IPS DF 6.9 (cell line): ENCODE measurements at regions not wholly inside any gene's neighbourhood (a gene's known extent, or its start where the extent isn't known, plus 50 kb on each side); places are given as distances from the start of the nearest gene placed in this dataset.

ENCODE experiments used
- DNase-seq: peaks from one replicate; pipeline ENCODE4 v3.0.0-alpha.2; 2013; ENCODE audit warnings: low read depth, low spot score
- H3K27ac ChIP-seq: one replicate; pipeline ENCODE4 v1.5.1; 2013; ENCODE audit warnings: low read length, control low read depth
- H3K27me3 ChIP-seq: 2 replicates; pipeline ENCODE4 v1.6.1; 2013; ENCODE audit warnings: mild to moderate bottlenecking, low read length; ENCODE audit not compliant: control insufficient read depth, insufficient read depth
- H3K36me3 ChIP-seq: 2 replicates; pipeline ENCODE4 v1.6.1; 2013; ENCODE audit warnings: low read length; ENCODE audit not compliant: control insufficient read depth, insufficient read depth
- H3K4me1 ChIP-seq: 2 replicates; pipeline ENCODE4 v1.6.1; 2013; ENCODE audit warnings: low read length; ENCODE audit not compliant: control insufficient read depth, insufficient read depth
- H3K4me3 ChIP-seq: 2 replicates; pipeline ENCODE4 v1.5.1; 2013; ENCODE audit warnings: mild to moderate bottlenecking, low read length
- H3K9me3 ChIP-seq: 2 replicates; pipeline ENCODE4 v1.6.1; 2013; ENCODE audit warnings: low read length, inconsistent platforms; ENCODE audit not compliant: control insufficient read depth, insufficient read depth
- WGBS: extraction: QIAGEN DNeasy Blood & Tissue Kit; methylation state at CpG from one replicate; pipeline ENCODE4 v1.1.7; 2013; ENCODE audit warnings: mixed read lengths, missing lambda C conversion rate; ENCODE audit not compliant: insufficient read length, insufficient coverage; 5-methylcytosine and 5-hydroxymethylcytosine counted together

DNA sequence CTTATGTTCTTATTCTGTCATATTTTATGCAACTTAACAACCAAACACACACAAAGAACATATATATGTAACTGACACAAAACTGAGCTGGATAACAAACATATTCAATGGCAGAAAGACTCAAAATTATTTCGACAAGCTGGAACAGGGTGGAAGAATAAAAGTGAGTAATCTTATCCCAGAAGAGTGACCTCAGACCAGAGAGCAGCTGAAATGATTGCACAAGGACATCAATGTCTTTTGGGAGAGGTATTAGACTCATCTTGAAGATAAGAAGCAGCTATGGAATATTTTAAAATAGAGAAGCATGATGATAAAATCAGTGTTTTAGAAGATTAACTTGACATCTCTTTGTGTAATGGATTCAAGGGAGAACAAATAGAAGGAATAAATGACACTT lies 191.6 kb upstream of the PRDM1 start:
- Histone ChIP-seq H3K9me3 (no peaks in the 10 kb centered on the region), H3K27ac (no peak overlapping the region), H3K4me3 (no peak overlapping the region), H3K27me3 (no peaks in the 10 kb centered on the region), H3K36me3 (no peaks in the 10 kb centered on the region), H3K4me1 (no peaks in the 10 kb centered on the region)
- no CpG with 5 or more reads among the region's 1 CpG for WGBS
- no peak for DNase-seq

DNA sequence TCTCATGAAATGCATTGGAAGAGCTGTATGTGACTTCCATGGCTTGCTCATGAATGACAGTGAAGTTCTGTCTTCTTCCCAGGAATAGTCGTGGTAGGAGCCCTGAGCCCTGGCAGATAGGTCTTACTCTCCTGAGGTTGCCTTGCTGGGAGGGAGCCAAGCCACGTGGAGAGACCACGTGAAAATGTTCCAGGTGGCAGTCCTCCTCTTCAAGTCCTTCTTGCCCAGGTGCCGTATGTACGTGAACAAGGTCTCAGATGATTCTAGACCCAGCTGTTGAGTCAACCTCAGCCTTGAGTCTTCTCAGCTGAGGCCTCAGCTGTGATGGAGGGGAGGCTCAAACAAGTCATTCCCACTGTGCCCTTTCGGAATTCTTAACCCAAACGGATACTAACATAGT lies 192.4 kb upstream of the PRDM1 start:
- Histone ChIP-seq H3K9me3 (no peaks in the 10 kb centered on the region), H3K27me3 (no peaks in the 10 kb centered on the region), H3K4me3 (no peak overlapping the region), H3K4me1 (no peaks in the 10 kb centered on the region), H3K36me3 (no peaks in the 10 kb centered on the region), H3K27ac (no peak overlapping the region)
- WGBS: no CpG with 5 or more reads among the region's 7 CpGs
- DNase-seq: no peak

DNA sequence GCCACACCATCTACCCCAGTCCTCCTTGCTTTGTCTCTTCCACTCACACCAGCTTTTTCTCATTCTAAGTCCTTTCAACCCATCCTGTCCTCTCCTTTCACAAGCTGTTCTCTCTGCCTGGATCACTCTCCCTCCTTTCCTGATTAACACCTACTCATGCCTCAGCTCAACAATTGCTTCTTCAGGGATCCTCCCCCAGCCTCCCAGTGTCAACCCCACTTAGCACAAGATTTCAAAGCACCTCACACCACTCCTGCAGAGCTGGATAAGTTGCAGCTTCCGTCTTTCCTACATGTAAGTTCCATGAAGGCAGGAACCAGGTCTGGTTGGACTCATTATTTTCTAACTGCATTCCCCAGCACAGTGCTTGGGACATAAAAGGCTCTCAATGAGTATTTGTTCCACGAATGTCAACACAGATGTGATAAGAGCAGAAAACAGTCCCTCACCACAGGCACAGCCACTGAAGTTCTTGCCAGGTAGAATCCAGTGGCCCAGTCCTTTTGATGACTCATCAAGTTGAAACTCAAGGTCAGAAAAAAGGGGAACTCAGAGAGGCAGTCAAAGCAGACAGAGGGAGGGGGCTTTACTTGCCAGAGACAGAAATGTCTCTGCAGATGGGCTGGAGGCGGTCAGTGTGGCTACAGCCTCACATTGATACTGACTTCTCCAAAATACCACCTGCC lies 193.4 kb upstream of the PRDM1 start:
- no peak overlapping the region for H3K27ac ChIP-seq
- no CpG with 5 or more reads among the region's 3 CpGs for WGBS
- DNase-seq: no peak
- H3K9me3 ChIP-seq: no peaks in the 10 kb centered on the region
- no peaks in the 10 kb centered on the region for H3K36me3 ChIP-seq
- no peaks in the 10 kb centered on the region for H3K27me3 ChIP-seq
- H3K4me1 ChIP-seq: no peaks in the 10 kb centered on the region
- H3K4me3 ChIP-seq: no peak overlapping the region

DNA sequence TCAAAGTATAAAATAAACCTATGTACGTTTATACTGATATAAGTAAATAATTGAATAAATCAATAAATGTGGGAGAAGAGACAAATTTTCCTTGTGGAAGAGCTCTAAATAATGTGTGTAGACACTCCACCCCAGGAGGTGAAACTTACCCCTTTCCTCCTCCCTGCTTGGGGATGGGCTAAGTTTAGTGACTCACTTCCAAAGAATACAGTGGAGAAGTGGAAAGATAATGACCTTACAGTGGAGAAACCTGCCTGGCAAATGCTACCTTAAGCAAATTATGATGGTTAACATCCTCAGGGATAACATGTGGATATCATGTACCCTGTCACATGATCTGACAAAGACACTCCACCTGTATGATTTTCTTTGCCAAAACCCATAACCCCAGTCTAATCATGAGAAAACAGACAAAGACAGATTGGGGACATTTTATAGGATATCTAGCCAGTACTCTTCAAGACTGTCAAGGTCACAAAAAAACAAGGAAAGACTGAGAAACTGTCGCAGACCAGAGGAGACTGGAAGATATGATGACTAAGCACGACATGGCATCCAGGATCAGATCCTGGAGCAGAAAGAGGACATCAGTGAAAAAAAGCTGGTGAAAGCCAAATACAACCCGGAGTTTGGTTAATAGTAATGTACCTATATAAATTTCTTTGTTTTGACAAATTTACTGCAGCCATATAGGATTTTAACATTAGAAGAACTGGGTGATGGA lies 195.5 kb upstream of the PRDM1 start:
- H3K4me3 ChIP-seq: no peak overlapping the region
- WGBS: no CpG with 5 or more reads among the region's 4 CpGs
- no peaks in the 10 kb centered on the region for H3K9me3 ChIP-seq
- no peak overlapping the region for H3K27ac ChIP-seq
- no peak for DNase-seq
- H3K27me3 ChIP-seq: no peaks in the 10 kb centered on the region
- H3K4me1 ChIP-seq: no peaks in the 10 kb centered on the region
- H3K36me3 ChIP-seq: no peaks in the 10 kb centered on the region

DNA sequence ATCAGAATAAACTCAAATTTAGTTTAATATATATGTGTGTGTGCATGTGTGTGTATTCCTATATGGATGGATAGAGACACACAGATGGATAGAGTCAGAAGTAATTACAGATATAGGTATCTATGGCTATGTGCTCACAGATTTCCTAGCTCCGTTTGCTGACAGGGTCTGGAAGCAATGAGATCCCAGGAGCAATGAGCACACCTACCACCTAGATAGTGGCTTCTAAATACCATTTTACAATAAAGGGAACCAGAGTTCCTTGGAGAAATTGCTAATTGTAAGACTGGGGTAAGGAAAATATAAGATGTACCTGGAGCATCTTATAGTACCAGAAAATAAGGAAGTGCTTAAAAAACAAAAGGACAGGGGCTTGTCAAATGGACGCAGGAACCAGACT lies 196.2 kb upstream of the PRDM1 start:
- Histone ChIP-seq H3K27me3 (no peaks in the 10 kb centered on the region), H3K9me3 (no peaks in the 10 kb centered on the region), H3K27ac (no peak overlapping the region), H3K4me3 (no peak overlapping the region), H3K4me1 (no peaks in the 10 kb centered on the region), H3K36me3 (no peaks in the 10 kb centered on the region)
- no CpG with 5 or more reads among the region's 2 CpGs for WGBS
- no peak for DNase-seq

DNA sequence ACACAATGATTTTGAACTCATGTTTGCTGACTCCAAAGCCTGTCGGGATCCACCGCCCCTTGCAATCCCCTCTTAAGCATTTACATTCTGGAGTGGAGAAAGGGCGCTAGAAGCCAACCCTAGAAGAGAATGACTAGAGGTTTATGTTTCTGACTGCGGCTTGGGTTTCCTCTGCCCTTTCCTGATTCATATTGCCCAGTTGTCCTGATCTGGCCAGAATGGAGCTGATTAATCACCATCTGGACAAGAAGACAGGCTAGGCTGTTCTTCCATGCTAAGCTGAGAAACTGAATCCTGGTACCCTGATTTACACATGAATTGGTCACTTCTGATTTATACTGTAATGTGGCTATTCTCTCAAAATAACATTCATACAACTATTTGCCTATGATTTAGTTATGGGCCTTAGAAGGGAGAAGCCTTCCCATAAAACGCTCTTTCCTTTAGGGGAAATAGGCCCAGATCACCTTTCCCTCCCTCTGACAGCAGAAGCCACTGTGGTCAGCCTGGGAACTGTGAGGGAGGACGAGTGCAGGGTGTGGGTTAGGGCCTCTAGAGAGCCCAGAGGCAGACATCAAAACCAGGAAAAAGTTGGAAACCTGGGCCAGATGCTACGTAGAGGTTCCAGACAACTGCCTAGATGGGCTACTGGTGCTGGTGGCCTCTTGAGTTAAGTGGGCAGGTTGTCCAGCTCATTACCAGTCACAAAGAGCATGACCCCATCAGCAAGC lies 199.2 kb upstream of the PRDM1 start:
- no peaks in the 10 kb centered on the region for H3K36me3 ChIP-seq
- no peaks in the 10 kb centered on the region for H3K9me3 ChIP-seq
- H3K4me3 ChIP-seq: no peak overlapping the region
- DNase-seq: no peak
- no peak overlapping the region for H3K27ac ChIP-seq
- no peaks in the 10 kb centered on the region for H3K4me1 ChIP-seq
- H3K27me3 ChIP-seq: no peaks in the 10 kb centered on the region
- no CpG with 5 or more reads among the region's 7 CpGs for WGBS

DNA sequence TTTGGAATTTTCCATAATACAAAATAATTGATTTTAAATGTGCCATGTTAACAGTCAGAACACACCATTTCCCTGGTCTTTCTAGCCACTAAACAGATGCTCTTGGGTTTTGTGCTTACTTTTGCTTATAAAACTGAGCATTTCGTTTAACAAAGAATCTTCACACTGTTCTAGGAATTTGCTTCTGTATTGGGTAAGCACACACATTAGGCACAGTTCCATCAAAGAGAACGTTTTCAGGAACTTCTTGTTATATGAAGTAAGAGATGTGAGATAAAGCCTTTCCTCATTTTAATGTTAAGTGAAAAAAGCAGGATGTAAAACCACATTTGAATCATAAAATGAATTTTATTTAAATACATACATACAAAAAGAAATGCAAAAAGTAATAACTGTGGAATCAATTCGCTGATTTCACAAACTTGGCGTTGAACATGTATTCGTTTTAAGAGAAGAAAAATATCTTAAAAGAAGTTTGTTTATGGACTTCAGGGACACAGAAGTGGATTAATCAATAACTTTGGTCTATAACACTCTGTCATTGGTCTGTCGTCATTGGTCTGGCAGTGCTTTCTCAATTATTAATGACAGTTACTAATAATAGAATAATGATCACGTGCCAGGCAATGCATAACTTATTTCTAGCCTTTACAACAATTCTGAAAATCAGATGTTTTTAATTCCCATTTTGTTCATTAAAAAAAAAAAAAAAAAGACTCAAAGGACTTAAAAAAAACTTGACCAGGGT lies 199.9 kb upstream of the PRDM1 start:
- Histone ChIP-seq H3K27ac (no peak overlapping the region), H3K36me3 (no peaks in the 10 kb centered on the region), H3K4me3 (no peak overlapping the region), H3K27me3 (no peaks in the 10 kb centered on the region), H3K9me3 (no peaks in the 10 kb centered on the region), H3K4me1 (no peaks in the 10 kb centered on the region)
- no CpG with 5 or more reads among the region's 7 CpGs for WGBS
- DNase-seq: no peak

DNA sequence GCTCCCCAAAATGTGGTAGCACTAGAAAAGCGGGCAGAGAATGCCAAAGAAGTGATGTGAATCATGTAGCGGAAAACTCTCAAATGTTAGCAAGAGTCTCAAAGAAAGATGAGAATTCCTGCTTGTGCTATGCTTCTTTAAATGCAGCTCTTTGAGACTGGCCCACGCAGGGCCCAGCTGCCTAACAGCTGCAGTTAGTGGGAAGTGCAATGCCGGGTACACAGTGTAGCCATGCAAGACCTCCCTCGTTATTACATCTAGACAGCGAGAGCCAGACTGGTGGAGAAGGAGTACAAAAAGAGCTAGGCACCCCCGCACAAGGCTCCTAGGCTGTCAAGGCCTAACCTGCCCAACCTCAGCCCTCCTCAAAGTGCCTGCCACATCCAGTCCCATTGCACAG lies 201.7 kb upstream of the PRDM1 start:
- DNase-seq: no peak
- no peak overlapping the region for H3K27ac ChIP-seq
- H3K4me3 ChIP-seq: no peak overlapping the region
- H3K27me3 ChIP-seq: no peaks in the 10 kb centered on the region
- no peaks in the 10 kb centered on the region for H3K4me1 ChIP-seq
- no peaks in the 10 kb centered on the region for H3K9me3 ChIP-seq
- no CpG with 5 or more reads among the region's 7 CpGs for WGBS
- H3K36me3 ChIP-seq: no peaks in the 10 kb centered on the region

DNA sequence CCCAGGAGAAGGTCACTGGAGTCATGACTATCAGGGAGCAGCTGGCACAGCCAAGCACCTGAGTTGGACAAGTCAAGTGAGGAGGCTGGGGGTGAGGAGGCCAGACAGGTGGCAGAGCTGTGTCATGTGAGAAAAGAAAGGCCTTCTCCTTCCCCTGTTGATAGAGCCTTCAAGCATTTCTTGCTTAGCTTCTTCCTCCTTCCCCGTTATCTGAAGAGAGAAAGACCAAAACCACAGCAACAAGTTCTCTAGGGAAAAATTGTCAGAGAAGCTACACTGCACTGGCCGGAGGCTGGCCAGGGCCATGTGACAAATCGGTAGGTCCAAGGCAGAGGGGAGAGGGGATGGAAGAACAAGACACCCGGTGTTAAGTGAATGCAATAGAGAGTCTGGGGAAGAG lies 202.1 kb upstream of the PRDM1 start:
- Histone ChIP-seq H3K9me3 (no peaks in the 10 kb centered on the region), H3K36me3 (no peaks in the 10 kb centered on the region), H3K4me1 (no peaks in the 10 kb centered on the region), H3K4me3 (no peak overlapping the region), H3K27me3 (no peaks in the 10 kb centered on the region), H3K27ac (no peak overlapping the region)
- DNase-seq: no peak
- no CpG with 5 or more reads among the region's 4 CpGs for WGBS

DNA sequence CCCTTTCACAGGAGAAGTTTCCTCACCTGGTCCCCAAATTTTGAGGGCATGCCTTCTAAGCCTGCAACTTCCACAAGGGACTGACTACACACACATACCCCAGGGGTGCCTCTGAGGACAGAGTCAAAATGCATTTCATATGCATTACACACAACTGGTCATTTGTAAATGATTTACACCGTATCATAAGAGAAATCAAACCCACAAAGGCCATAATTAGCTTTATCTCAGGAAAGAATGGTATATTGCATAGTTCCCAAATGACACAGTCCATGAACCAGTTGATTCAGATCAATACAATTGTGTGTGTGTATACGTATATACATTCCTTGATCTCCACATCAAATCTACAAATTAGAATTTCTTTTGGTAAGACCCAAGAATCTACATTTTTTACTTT lies 203.3 kb upstream of the PRDM1 start:
- WGBS: no CpG with 5 or more reads among the region's 2 CpGs
- Histone ChIP-seq H3K4me3 (no peak overlapping the region), H3K4me1 (no peaks in the 10 kb centered on the region), H3K36me3 (no peaks in the 10 kb centered on the region), H3K27ac (no peak overlapping the region), H3K9me3 (no peaks in the 10 kb centered on the region), H3K27me3 (no peaks in the 10 kb centered on the region)
- DNase-seq: no peak
